Endothelial cell of umbilical vein (primary cell): ENCODE measurements at regions not wholly inside any gene's neighbourhood (a gene's known extent, or its start where the extent isn't known, plus 50 kb on each side); places are given as distances from the start of the nearest gene placed in this dataset.

ENCODE experiments used
- BruUV-seq: library from RNA; stranded (reverse); fragments of 400-500 nt; replicated peaks from 2 replicates; lab custom pipeline; 2021; lab: Mats Ljungman, UMichigan
- CTCF ChIA-PET: fragments of 300-600, 350-600 bp; sonication (Branson Sonifier 250); formaldehyde crosslinking; loops from one replicate; lab custom pipeline; 2021; ENCODE audit warnings: antibody characterized with exemption, inconsistent platforms; lab: Charles Lee
- POLR2A ChIA-PET: fragments of 300-600, 350-600 bp; sonication (Branson Sonifier 250); formaldehyde crosslinking; loops from one replicate; lab custom pipeline; 2021; ENCODE audit warnings: antibody characterized with exemption, inconsistent platforms; lab: Charles Lee
- DNase-seq: peaks from one replicate; pipeline ENCODE4 v3.0.0-alpha.2; 2011; ENCODE audit warnings: low read depth, low spot score
- FAIRE-seq: peaks from 2 replicates; lab custom pipeline; 2011; peaks lifted over from hg19 to GRCh38; lab: Jason Lieb, UNC
- H2AFZ ChIP-seq: 2 replicates; pipeline ENCODE4 v1.6.0; 2012; ENCODE audit warnings: low read depth, low read length, control low read depth, inconsistent platforms
- H3K27ac ChIP-seq: 2 replicates; pipeline ENCODE4 v1.5.1; 2011; ENCODE audit warnings: low read depth, mild to moderate bottlenecking, control low read depth, low read length, moderate library complexity; ENCODE audit not compliant: insufficient read depth
- H3K27me3 ChIP-seq, 2 experiments: 2 replicates each; pipeline versions ENCODE4 v1.6.0 to v1.6.1; 2011; ENCODE audit warnings: low read length in 2 of 2, mixed read lengths in 1 of 2; ENCODE audit not compliant: control insufficient read depth in 2 of 2, insufficient read depth in 2 of 2
- H3K36me3 ChIP-seq, 2 experiments: 2 replicates in 1 of 2; 3 replicates in 1 of 2; pipeline ENCODE4 v1.5.1; 2011; ENCODE audit warnings: low read length in 2 of 2, mild to moderate bottlenecking in 1 of 2, moderate library complexity in 1 of 2; ENCODE audit not compliant: control insufficient read depth in 2 of 2, insufficient read depth in 2 of 2; ENCODE audit errors: extremely low read depth in 1 of 2
- H3K4me1 ChIP-seq: 3 replicates; pipeline ENCODE4 v1.5.1; 2011; ENCODE audit warnings: mild to moderate bottlenecking, low read length; ENCODE audit not compliant: control insufficient read depth, insufficient read depth; ENCODE audit errors: extremely low read depth
- H3K4me2 ChIP-seq: 2 replicates; pipeline ENCODE4 v1.6.1; 2011; ENCODE audit warnings: low read length, control low read depth, mixed read lengths; ENCODE audit not compliant: insufficient read depth
- H3K4me3 ChIP-seq, 3 experiments: fragments of 200-600 bp in 1 of 3; sonication (generic), shearing (Covaris generic) in 1 of 3; replicated peaks in 1 of 3; 2 replicates each; pipeline ENCODE4 v1.5.1; 2011 to 2016; ENCODE audit warnings: control low read depth in 3 of 3, low read length in 3 of 3, mild to moderate bottlenecking in 2 of 3, inconsistent platforms in 1 of 3, low read depth in 1 of 3, moderate library complexity in 1 of 3; ENCODE audit not compliant: insufficient read depth in 1 of 3
- H3K79me2 ChIP-seq: 2 replicates; pipeline ENCODE4 v1.6.0; 2012; ENCODE audit warnings: low read length, inconsistent platforms; ENCODE audit not compliant: control insufficient read depth, insufficient read depth
- H3K9ac ChIP-seq: replicated peaks from 2 replicates; pipeline ENCODE3; 2011; ENCODE audit warnings: low read length, control low read depth; ENCODE audit not compliant: insufficient read depth; ENCODE audit errors: extremely low read depth
- H3K9me1 ChIP-seq: replicated peaks from 3 replicates; pipeline ENCODE4 v1.6.0; 2011; ENCODE audit warnings: mild to moderate bottlenecking, low read length; ENCODE audit not compliant: control insufficient read depth, insufficient read depth; ENCODE audit errors: extremely low read depth
- H3K9me3 ChIP-seq: replicated peaks from 2 replicates; pipeline ENCODE4 v1.5.1; 2012; ENCODE audit warnings: low read length, inconsistent platforms; ENCODE audit not compliant: control insufficient read depth, insufficient read depth
- H4K20me1 ChIP-seq: replicated peaks from 2 replicates; pipeline ENCODE3; 2011; ENCODE audit warnings: mild to moderate bottlenecking, low read length; ENCODE audit not compliant: control insufficient read depth, insufficient read depth; ENCODE audit errors: extremely low read depth
- EZH2 ChIP-seq: IDR thresholded peaks from 2 replicates; pipeline ENCODE4 v1.6.1; 2012; ENCODE audit warnings: borderline replicate concordance, low read depth, mild to moderate bottlenecking, moderate library complexity, low read length, inconsistent platforms; ENCODE audit not compliant: severe bottlenecking
- FOS ChIP-seq: IDR thresholded peaks from 2 replicates; pipeline ENCODE4 v1.6.1; 2011; ENCODE audit warnings: mild to moderate bottlenecking, low read length, moderate library complexity, borderline replicate concordance; ENCODE audit not compliant: insufficient read depth
- GATA2 ChIP-seq: IDR thresholded peaks from 2 replicates; pipeline ENCODE4 v1.7.0; 2011; ENCODE audit warnings: low read depth, mild to moderate bottlenecking, moderate library complexity, mixed read lengths, low read length; ENCODE audit not compliant: insufficient read length, insufficient read depth
- JUN ChIP-seq: IDR thresholded peaks from 2 replicates; pipeline ENCODE4 v1.6.1; 2011; ENCODE audit warnings: borderline replicate concordance, low read depth; ENCODE audit not compliant: insufficient read length, insufficient read depth
- MAX ChIP-seq: IDR thresholded peaks from 2 replicates; pipeline ENCODE4 v1.6.1; 2011; ENCODE audit not compliant: insufficient read depth, insufficient read length
- MYC ChIP-seq: IDR thresholded peaks from one replicate; pipeline ENCODE4 v1.6.1; 2011; ENCODE audit warnings: mild to moderate bottlenecking, low read depth, low read length
- POLR2A ChIP-seq: IDR thresholded peaks from 2 replicates; pipeline ENCODE4 v1.6.1; 2012; ENCODE audit warnings: low read depth, mild to moderate bottlenecking, control low read depth, low read length
- POLR2AphosphoS5 ChIP-seq: IDR thresholded peaks from 2 replicates; pipeline ENCODE4 v1.6.1; 2012; ENCODE audit warnings: low read depth, mild to moderate bottlenecking, control low read depth, low read length, moderate library complexity; ENCODE audit not compliant: insufficient read depth
- dilution Hi-C: fragments of 300-500 bp; cut with MboI; formaldehyde crosslinking; loops from one replicate; pipeline ENCODE4 v1.15.0; 2019; ENCODE audit warnings: low sequenced_read_pairs; ENCODE audit not compliant: extremely low pct_ligation_motif_present
- intact Hi-C: fragments of 100-400 bp; cut with micrococcal nuclease; formaldehyde crosslinking; loops from one replicate; pipeline ENCODE4 v1.10.0; 2022
- TF ChIP-seq, protein P1 (sequence below), 2 donors: IDR thresholded peaks; 1 replicate in 1 of 2; 2 replicates in 1 of 2; pipeline ENCODE4 v1.5.1; 2011; ENCODE audit warnings: low read length in 2 of 2, mild to moderate bottlenecking in 2 of 2, moderate library complexity in 2 of 2, control low read depth in 1 of 2, inconsistent platforms in 1 of 2, low read depth in 1 of 2; ENCODE audit not compliant: insufficient read depth in 1 of 2; ENCODE audit errors: extremely low read depth in 1 of 2

DNA sequence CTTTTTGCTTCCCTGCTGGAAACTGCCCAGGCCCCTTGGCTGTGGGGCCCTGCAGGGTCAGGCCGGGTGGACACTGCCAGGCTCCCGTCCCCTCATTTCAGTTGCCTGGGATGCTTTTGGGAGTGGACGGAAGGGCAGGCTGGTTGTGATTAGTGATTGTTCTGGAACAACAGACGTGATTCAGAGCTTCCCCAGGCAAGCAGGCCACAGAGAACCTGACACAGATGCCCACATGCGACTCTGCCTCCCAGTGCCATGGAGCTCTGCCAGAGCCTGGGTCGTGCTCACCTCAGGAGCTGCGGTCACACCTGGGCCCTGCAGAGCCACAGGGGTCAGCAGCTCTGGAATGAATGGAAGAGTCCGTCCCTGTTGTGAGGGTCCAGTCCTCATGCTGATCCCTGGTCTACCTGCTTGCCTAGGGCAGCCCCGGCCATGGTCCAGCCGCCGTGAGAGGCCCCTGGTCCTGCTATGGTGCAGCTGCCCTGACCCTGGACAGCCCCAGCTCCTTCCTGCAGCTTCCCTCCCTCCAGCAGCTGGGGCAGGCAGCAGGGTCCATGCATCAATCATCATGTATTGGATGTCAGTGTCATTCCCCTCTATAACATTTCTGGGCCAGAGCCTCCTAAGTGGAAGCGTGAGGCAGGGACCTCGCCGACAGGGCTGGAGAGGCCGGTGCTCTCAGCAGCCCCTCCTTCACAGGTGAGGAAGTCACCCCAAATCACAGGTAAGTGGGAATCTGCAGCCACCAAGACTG lies 518.6 kb upstream of the MYT1L start:
- POLR2A ChIA-PET, result no interaction called here
- Histone ChIP-seq H3K4me2 (no peak overlapping the region), H3K9me1 (no peaks in the 10 kb centered on the region), H3K79me2 (no peaks in the 10 kb centered on the region), H3K27ac (no peak overlapping the region), H3K27me3 (no peaks in the 10 kb centered on the region), H3K9ac (no peak overlapping the region), H3K4me1 (no peaks in the 10 kb centered on the region), H4K20me1 (no peaks in the 10 kb centered on the region), H3K36me3 (no peaks in the 10 kb centered on the region), H3K9me3 (no peaks in the 10 kb centered on the region), H3K4me3 (no peak overlapping the region), H2AFZ (no peak overlapping the region)
- DNase-seq, result no peak
- CTCF ChIA-PET, result no interaction called here
- no TSS peak for BruUV-seq
- dilution Hi-C loops, result no loop called here
- no peak for FAIRE-seq
- TF ChIP-seq POLR2AphosphoS5, result no peak
- no peak for TF ChIP-seq JUN
- no peak for TF ChIP-seq POLR2A
- no peak for TF ChIP-seq MAX
- no peak for TF ChIP-seq MYC
- no peak for TF ChIP-seq GATA2
- TF ChIP-seq, protein P1, sequence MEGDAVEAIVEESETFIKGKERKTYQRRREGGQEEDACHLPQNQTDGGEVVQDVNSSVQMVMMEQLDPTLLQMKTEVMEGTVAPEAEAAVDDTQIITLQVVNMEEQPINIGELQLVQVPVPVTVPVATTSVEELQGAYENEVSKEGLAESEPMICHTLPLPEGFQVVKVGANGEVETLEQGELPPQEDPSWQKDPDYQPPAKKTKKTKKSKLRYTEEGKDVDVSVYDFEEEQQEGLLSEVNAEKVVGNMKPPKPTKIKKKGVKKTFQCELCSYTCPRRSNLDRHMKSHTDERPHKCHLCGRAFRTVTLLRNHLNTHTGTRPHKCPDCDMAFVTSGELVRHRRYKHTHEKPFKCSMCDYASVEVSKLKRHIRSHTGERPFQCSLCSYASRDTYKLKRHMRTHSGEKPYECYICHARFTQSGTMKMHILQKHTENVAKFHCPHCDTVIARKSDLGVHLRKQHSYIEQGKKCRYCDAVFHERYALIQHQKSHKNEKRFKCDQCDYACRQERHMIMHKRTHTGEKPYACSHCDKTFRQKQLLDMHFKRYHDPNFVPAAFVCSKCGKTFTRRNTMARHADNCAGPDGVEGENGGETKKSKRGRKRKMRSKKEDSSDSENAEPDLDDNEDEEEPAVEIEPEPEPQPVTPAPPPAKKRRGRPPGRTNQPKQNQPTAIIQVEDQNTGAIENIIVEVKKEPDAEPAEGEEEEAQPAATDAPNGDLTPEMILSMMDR (IDR thresholded peaks at IDR 0.05; ENCODE audit: extremely low read depth in 1 of 2, insufficient read depth in 1 of 2, low read depth in 1 of 2, low read length in 2 of 2), result no peak
- no peak for TF ChIP-seq FOS
- no peak for TF ChIP-seq EZH2
- intact Hi-C loops, result no loop called here
